ENCODE measurements at regions not wholly inside any gene's neighbourhood (a gene's known extent, or its start where the extent isn't known, plus 50 kb on each side); places are given as distances from the start of the nearest gene placed in this dataset.

- Histone ChIP-seq H2AFZ (ENCODE audit: low read depth) (no peak overlapping the region), H3K9me2 (0 out of 2 replicates have a peak, but pooled peaks cover 3% of the 10 kb centered on the region), H3K4me3 (ENCODE audit: low read depth in 2 of 2, low read length in 1 of 2) (no peak overlapping the region), H3K4me1 (ENCODE audit: control insufficient read depth in 1 of 2, insufficient read depth in 2 of 2, low read depth in 1 of 2, low read length in 1 of 2) (no peaks in the 10 kb centered on the region; a peak in 1 of 4 replicates), H3K27me3 (ENCODE audit: insufficient read depth) (no peaks in the 10 kb centered on the region), H4K20me1 (ENCODE audit: insufficient read depth) (no peaks in the 10 kb centered on the region), H3F3A (replicated peaks; ENCODE audit: insufficient read depth) (no peaks in the 10 kb centered on the region), H3K9ac (no peak overlapping the region), H3K79me2 (ENCODE audit: insufficient read depth) (no peaks in the 10 kb centered on the region), H3K4me2 (no peak overlapping the region), H3K9me3 (no peaks in the 10 kb centered on the region), H3K36me3 (replicated peaks in 1 of 2; ENCODE audit: control insufficient read depth in 1 of 2, insufficient read depth in 2 of 2, low read length in 1 of 2) (no peaks in the 10 kb centered on the region), H3K27ac (ENCODE audit: low read depth in 2 of 2, low read length in 1 of 2) (no peak overlapping the region)
- ChIA-PET CTCF (no interaction called here), POLR2A (no interaction called here)
- no peak for DNase-seq
- TF ChIP-seq TEAD4 (IDR thresholded peaks at IDR 0.05; ENCODE audit: borderline replicate concordance, insufficient read depth) (no peak), NRF1 (IDR thresholded peaks at IDR 0.05; ENCODE audit: low read depth, low read length) (no peak), USF1 (IDR thresholded peaks at IDR 0.05; ENCODE audit: borderline replicate concordance, low read depth) (no peak), EZH2phosphoT487 (IDR thresholded peaks at IDR 0.05; ENCODE audit: borderline replicate concordance, low read depth) (no peak), REST (IDR thresholded peaks at IDR 0.05; ENCODE audit: low read depth, low read length) (no peak), TAF1 (IDR thresholded peaks at IDR 0.05; ENCODE audit: borderline replicate concordance, low read depth, low read length) (no peak), SIN3A (IDR thresholded peaks at IDR 0.05; ENCODE audit: borderline replicate concordance, low read depth, low read length) (no peak), RAD21 (IDR thresholded peaks at IDR 0.05; ENCODE audit: low read length) (no peak)
- TF ChIP-seq, protein P1, sequence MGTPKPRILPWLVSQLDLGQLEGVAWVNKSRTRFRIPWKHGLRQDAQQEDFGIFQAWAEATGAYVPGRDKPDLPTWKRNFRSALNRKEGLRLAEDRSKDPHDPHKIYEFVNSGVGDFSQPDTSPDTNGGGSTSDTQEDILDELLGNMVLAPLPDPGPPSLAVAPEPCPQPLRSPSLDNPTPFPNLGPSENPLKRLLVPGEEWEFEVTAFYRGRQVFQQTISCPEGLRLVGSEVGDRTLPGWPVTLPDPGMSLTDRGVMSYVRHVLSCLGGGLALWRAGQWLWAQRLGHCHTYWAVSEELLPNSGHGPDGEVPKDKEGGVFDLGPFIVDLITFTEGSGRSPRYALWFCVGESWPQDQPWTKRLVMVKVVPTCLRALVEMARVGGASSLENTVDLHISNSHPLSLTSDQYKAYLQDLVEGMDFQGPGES (IDR thresholded peaks at IDR 0.05; ENCODE audit: low read depth, low read length): no peak
- 2% methylated on average over 1 of the region's 1 CpG for WGBS (ENCODE audit: low lambda C conversion rate)
Observed at GRCh38 chr19:31907661-31908060, 437.7 kb upstream of the ZNF507 start.

DNA sequence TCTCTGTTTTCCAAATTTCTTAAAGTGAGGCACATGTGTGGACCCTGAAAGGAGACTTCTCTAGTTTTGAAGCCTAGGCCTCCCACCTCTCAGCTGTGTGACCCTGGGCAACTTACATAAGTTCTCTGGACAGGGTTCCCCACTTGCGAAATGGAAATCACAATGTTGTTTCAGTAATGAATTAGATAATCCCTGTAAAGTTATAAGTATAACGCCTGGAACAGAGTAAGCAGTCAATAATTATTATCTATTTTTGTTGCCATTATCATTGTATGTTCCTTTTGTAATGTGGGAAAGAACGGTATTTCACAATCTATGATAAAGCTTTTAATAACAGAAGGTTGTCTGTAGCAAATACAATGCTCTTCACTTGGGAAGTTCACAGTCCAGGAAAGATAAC lies 437.3 kb upstream of the ZNF507 start:
- Histone ChIP-seq H3K9ac (no peak overlapping the region), H3K9me2 (0 out of 2 replicates have a peak, but pooled peaks cover 3% of the 10 kb centered on the region), H3K79me2 (ENCODE audit: insufficient read depth) (no peaks in the 10 kb centered on the region), H3K4me3 (ENCODE audit: low read depth in 2 of 2, low read length in 1 of 2) (no peak overlapping the region), H3K27me3 (ENCODE audit: insufficient read depth) (no peaks in the 10 kb centered on the region), H3K27ac (ENCODE audit: low read depth in 2 of 2, low read length in 1 of 2) (no peak overlapping the region), H2AFZ (ENCODE audit: low read depth) (no peak overlapping the region), H3F3A (replicated peaks; ENCODE audit: insufficient read depth) (no peaks in the 10 kb centered on the region), H3K4me1 (ENCODE audit: control insufficient read depth in 1 of 2, insufficient read depth in 2 of 2, low read depth in 1 of 2, low read length in 1 of 2) (peaks cover 0 to 2% of the 10 kb centered on the region in 2 experiments; a peak in 2 of 4 replicates), H3K4me2 (no peak overlapping the region), H3K9me3 (no peaks in the 10 kb centered on the region), H3K36me3 (replicated peaks in 1 of 2; ENCODE audit: control insufficient read depth in 1 of 2, insufficient read depth in 2 of 2, low read length in 1 of 2) (no peaks in the 10 kb centered on the region), H4K20me1 (ENCODE audit: insufficient read depth) (no peaks in the 10 kb centered on the region)
- TF ChIP-seq NRF1 (IDR thresholded peaks at IDR 0.05; ENCODE audit: low read depth, low read length): no peak
- TF ChIP-seq EZH2phosphoT487 (IDR thresholded peaks at IDR 0.05; ENCODE audit: borderline replicate concordance, low read depth): no peak
- no peak for TF ChIP-seq SMC3 (IDR thresholded peaks at IDR 0.05; ENCODE audit: low read depth, low read length)
- TF ChIP-seq CTCF (IDR thresholded peaks at IDR 0.05): no peak
- no peak for TF ChIP-seq RCOR1 (IDR thresholded peaks at IDR 0.05; ENCODE audit: low read length)
- no peak for TF ChIP-seq MEF2A (IDR thresholded peaks at IDR 0.05; ENCODE audit: borderline replicate concordance, low read depth)
- CTCF ChIA-PET: no interaction called here
- DNase-seq: no peak
- 28% methylated on average over 3 of the region's 3 CpGs for WGBS (ENCODE audit: low lambda C conversion rate)
- POLR2A ChIA-PET: no interaction called here

Measured in SK-N-SH (cell line).